Common myeloid progenitor, CD34-positive (primary cell): ENCODE measurements at regions not wholly inside any gene's neighbourhood (a gene's known extent, or its start where the extent isn't known, plus 50 kb on each side); places are given as distances from the start of the nearest gene placed in this dataset.

ENCODE experiments used
- CTCF ChIA-PET: fragments of 350-600 bp; sonication (Branson Sonifier 250); formaldehyde crosslinking; loops from one replicate; lab custom pipeline; 2021; ENCODE audit warnings: antibody characterized with exemption; lab: Charles Lee
- POLR2A ChIA-PET: fragments of 350-600 bp; sonication (Branson Sonifier 250); formaldehyde crosslinking; loops from one replicate; lab custom pipeline; 2021; ENCODE audit warnings: antibody characterized with exemption; lab: Charles Lee
- DNase-seq, 3 donors: peaks; one replicate each; pipeline versions ENCODE4 v3.0.0 to v3.0.0-alpha.2; 2013
- H3K27ac ChIP-seq, 2 experiments: 1 replicate in 1 of 2; 2 replicates in 1 of 2; pipeline ENCODE4 v1.7.0; 2013; ENCODE audit warnings: inconsistent platforms in 2 of 2, low read length in 2 of 2, mild to moderate bottlenecking in 2 of 2, low read depth in 1 of 2, moderate library complexity in 1 of 2; ENCODE audit not compliant: severe bottlenecking in 2 of 2, insufficient read depth in 1 of 2, poor library complexity in 1 of 2
- H3K27me3 ChIP-seq, 5 experiments: replicated peaks in 2 of 5; 1 replicate in 3 of 5; 2 replicates in 2 of 5; pipeline versions ENCODE4 v1.6.1 to v1.7.0; 2013; ENCODE audit warnings: low read length in 4 of 5, mild to moderate bottlenecking in 2 of 5, moderate library complexity in 2 of 5, inconsistent platforms in 1 of 5; ENCODE audit not compliant: insufficient read depth in 5 of 5, control insufficient read depth in 4 of 5
- H3K36me3 ChIP-seq, 4 experiments: 1 replicate in 2 of 4; 2 replicates in 2 of 4; pipeline versions ENCODE4 v1.6.1 to v1.7.0; 2013; ENCODE audit warnings: low read length in 3 of 4, control low read depth in 1 of 4, mild to moderate bottlenecking in 1 of 4; ENCODE audit not compliant: control insufficient read depth in 4 of 4, insufficient read depth in 4 of 4
- H3K4me1 ChIP-seq, 4 experiments: 1 replicate in 3 of 4; 2 replicates in 1 of 4; pipeline versions ENCODE4 v1.6.1 to v1.7.1; 2013; ENCODE audit warnings: low read length in 3 of 4, mild to moderate bottlenecking in 3 of 4, control low read depth in 1 of 4, inconsistent platforms in 1 of 4, moderate library complexity in 1 of 4; ENCODE audit not compliant: control insufficient read depth in 4 of 4, insufficient read depth in 4 of 4; ENCODE audit errors: control extremely low read depth in 1 of 4
- H3K4me3 ChIP-seq, 7 experiments: 1 replicate in 4 of 7; 2 replicates in 3 of 7; pipeline versions ENCODE4 v1.5.1 to v1.7.0; 2013; ENCODE audit warnings: mild to moderate bottlenecking in 7 of 7, low read length in 6 of 7, moderate library complexity in 6 of 7, inconsistent platforms in 2 of 7, low read depth in 2 of 7, control low read depth in 1 of 7; ENCODE audit not compliant: insufficient read depth in 4 of 7, control insufficient read depth in 1 of 7; ENCODE audit errors: extremely low read depth in 1 of 7
- H3K9me3 ChIP-seq, 5 experiments: 1 replicate in 4 of 5; 2 replicates in 1 of 5; pipeline versions ENCODE4 v1.6.1 to v1.7.1; 2013; ENCODE audit warnings: low read length in 4 of 5, mild to moderate bottlenecking in 2 of 5, inconsistent platforms in 1 of 5, low read depth in 1 of 5, moderate library complexity in 1 of 5; ENCODE audit not compliant: control insufficient read depth in 4 of 5, insufficient read depth in 2 of 5; ENCODE audit errors: control extremely low read depth in 1 of 5
- WGBS: methylation state at CpG from one replicate; pipeline ENCODE4 v1.1.5; 2013; ENCODE audit not compliant: insufficient coverage; 5-methylcytosine and 5-hydroxymethylcytosine counted together

DNA sequence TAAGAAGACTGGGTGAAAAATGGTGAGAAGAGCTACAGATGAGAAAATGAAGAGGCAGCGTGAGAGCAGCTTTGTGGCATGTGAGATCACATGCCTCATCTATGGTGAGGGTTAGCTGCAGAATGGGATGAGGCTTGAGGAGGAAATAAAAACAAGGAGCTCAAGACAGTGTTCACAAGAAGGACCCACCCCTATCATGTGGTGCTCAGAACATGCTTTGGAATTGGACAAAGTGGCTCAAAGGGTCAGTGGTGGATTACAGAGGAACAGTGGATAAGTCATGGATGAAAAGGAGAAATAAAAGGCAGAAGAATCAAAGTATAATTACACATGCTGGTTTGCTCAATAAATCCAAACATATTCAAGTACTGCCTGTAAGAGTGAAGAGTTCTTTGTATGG, 126.9 kb upstream of the UST start:
- H3K27ac ChIP-seq: no peak overlapping the region
- peaks cover 0 to 9% (median 4%) of the 10 kb centered on the region in 4 experiments for H3K4me1 ChIP-seq
- no peak overlapping the region for H3K4me3 ChIP-seq
- ChIA-PET POLR2A (no interaction called here), CTCF (interaction anchor here (0.6 kb wide), 1 partner anchor 283 kb away, joined by 3 read pairs; no protein-coding TSS in a partner anchor)
- H3K27me3 ChIP-seq: peaks cover 0 to 2% (median 0%) of the 10 kb centered on the region in 5 experiments
- H3K9me3 ChIP-seq: no peaks in the 10 kb centered on the region
- 100% methylated on average over 1 of the region's 1 CpG for WGBS
- no peak for DNase-seq
- H3K36me3 ChIP-seq: no peaks in the 10 kb centered on the region

GRCh38 chr6:148620579-148621298, 126.1 kb upstream of the UST start:
- no peak for DNase-seq
- H3K4me1 ChIP-seq: peaks cover 0 to 9% (median 4%) of the 10 kb centered on the region in 4 experiments
- 91% methylated on average over 4 of the region's 5 CpGs for WGBS
- H3K27me3 ChIP-seq: peaks cover 0 to 2% (median 0%) of the 10 kb centered on the region in 5 experiments
- H3K4me3 ChIP-seq: no peak overlapping the region
- H3K36me3 ChIP-seq: no peaks in the 10 kb centered on the region
- POLR2A ChIA-PET: no interaction called here
- H3K9me3 ChIP-seq: no peaks in the 10 kb centered on the region
- no peak overlapping the region for H3K27ac ChIP-seq
- CTCF ChIA-PET: interaction anchor here (0.6 kb wide), 1 partner anchor 282 kb away, joined by 3 read pairs; no protein-coding TSS in a partner anchor

GRCh38 chr6:148625609-148626008, 121.2 kb upstream of the UST start:
- Histone ChIP-seq H3K27me3 (peaks cover 0 to 2% (median 0%) of the 10 kb centered on the region in 5 experiments), H3K27ac (no peak overlapping the region), H3K9me3 (no peaks in the 10 kb centered on the region), H3K4me3 (no peak overlapping the region), H3K36me3 (no peaks in the 10 kb centered on the region), H3K4me1 (no peaks in the 10 kb centered on the region)
- no CpG with 5 or more reads among the region's 2 CpGs for WGBS
- no peak for DNase-seq
- ChIA-PET POLR2A (no interaction called here), CTCF (interaction anchor here (1.4 kb wide), 1 partner anchor 83 kb away, joined by 3 read pairs; no protein-coding TSS in a partner anchor)

- Histone ChIP-seq H3K9me3 (no peaks in the 10 kb centered on the region), H3K27ac (no peak overlapping the region), H3K36me3 (no peaks in the 10 kb centered on the region), H3K4me3 (no peak overlapping the region), H3K4me1 (no peaks in the 10 kb centered on the region), H3K27me3 (peaks cover 0 to 2% (median 0%) of the 10 kb centered on the region in 5 experiments)
- no peak for DNase-seq
- ChIA-PET POLR2A (no interaction called here), CTCF (interaction anchor here (1.5 to 1.7 kb wide), 2 partner anchors 23 to 50 kb away, joined by 3 to 4 read pairs; no protein-coding TSS in a partner anchor)
Observed at GRCh38 chr6:148628251-148628650, 118.6 kb upstream of the UST start.

DNA sequence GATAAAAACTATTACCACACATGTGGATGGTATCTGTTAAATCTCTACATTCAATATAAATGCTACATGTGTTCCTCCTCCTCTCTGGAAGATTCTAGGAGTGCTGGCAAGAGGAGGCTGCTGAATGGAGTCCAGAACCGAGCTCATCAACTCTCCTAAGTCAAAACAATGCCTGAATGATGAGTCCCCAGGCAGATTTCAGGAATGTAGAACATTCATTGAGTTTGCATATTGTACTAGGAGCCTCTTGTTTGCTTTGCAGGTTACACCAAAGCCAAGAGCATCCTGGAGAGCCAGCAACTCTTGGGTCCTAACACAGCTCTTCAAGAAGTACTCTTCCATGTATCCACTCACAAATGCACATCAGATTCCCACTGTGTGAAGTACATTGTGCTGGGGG, 117.6 kb upstream of the UST start:
- no peaks in the 10 kb centered on the region for H3K9me3 ChIP-seq
- H3K27me3 ChIP-seq: no peaks in the 10 kb centered on the region
- H3K36me3 ChIP-seq: no peaks in the 10 kb centered on the region
- no peak overlapping the region for H3K4me3 ChIP-seq
- no peak for DNase-seq
- CTCF ChIA-PET: interaction anchor here (1.7 kb wide), 1 partner anchor 51 kb away, joined by 4 read pairs; no protein-coding TSS in a partner anchor
- 100% methylated on average over 1 of the region's 1 CpG for WGBS
- H3K27ac ChIP-seq: no peak overlapping the region
- no peaks in the 10 kb centered on the region for H3K4me1 ChIP-seq
- POLR2A ChIA-PET: no interaction called here

- WGBS: 96% methylated on average over 2 of the region's 3 CpGs
- Histone ChIP-seq H3K9me3 (no peaks in the 10 kb centered on the region), H3K27me3 (no peaks in the 10 kb centered on the region), H3K36me3 (no peaks in the 10 kb centered on the region), H3K27ac (no peak overlapping the region), H3K4me1 (no peaks in the 10 kb centered on the region), H3K4me3 (no peak overlapping the region)
- DNase-seq: no peak
- CTCF ChIA-PET: interaction anchor here (1.7 kb wide), 1 partner anchor 52 kb away, joined by 4 read pairs; no protein-coding TSS in a partner anchor
- POLR2A ChIA-PET: no interaction called here
Observed at GRCh38 chr6:148629592-148630465, 117.0 kb upstream of the UST start.
